Vagina (tissue), 2 donors: ENCODE measurements at regions not wholly inside any gene's neighbourhood (a gene's known extent, or its start where the extent isn't known, plus 50 kb on each side); places are given as distances from the start of the nearest gene placed in this dataset.

Source experiments
- POLR2A ChIP-seq, 2 donors: fragments of 450-650 bp; IDR thresholded peaks; one replicate each; pipeline ENCODE4 v1.6.1; 2017; ENCODE audit warnings: antibody characterized with exemption in 2 of 2, mild to moderate bottlenecking in 2 of 2, moderate library complexity in 2 of 2
- TF ChIP-seq, protein P1 (sequence below), 3 experiments: fragments of 450-650 bp in 2 of 3; fragments of 200-600 bp in 1 of 3; sonication (generic) in 1 of 3; IDR thresholded peaks; one replicate each; pipeline ENCODE4 v1.5.1; 2017 to 2019; ENCODE audit warnings: antibody characterized with exemption in 3 of 3, mild to moderate bottlenecking in 2 of 3, moderate library complexity in 2 of 3

DNA sequence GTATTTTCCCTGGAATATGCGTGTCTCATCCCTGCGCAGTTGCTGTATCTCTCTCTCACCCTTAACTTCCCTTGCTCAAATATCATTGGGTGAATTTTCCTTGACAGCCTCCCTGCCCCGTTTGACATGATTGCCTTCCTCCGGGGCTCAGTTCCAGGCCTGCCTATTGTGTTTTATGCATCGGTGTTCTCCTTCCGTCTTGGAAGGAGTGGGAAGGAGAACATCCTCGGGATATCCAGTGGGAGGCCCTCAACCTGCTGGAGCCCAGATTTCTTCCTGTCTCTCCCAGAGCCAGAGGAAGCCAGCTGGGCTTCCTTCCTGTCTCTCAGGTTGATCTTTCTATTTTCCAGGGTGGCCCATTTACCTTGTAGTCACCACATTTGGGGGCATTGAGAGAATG is 434.7 kb upstream of the HS6ST1 start:
- TF ChIP-seq, protein P1, sequence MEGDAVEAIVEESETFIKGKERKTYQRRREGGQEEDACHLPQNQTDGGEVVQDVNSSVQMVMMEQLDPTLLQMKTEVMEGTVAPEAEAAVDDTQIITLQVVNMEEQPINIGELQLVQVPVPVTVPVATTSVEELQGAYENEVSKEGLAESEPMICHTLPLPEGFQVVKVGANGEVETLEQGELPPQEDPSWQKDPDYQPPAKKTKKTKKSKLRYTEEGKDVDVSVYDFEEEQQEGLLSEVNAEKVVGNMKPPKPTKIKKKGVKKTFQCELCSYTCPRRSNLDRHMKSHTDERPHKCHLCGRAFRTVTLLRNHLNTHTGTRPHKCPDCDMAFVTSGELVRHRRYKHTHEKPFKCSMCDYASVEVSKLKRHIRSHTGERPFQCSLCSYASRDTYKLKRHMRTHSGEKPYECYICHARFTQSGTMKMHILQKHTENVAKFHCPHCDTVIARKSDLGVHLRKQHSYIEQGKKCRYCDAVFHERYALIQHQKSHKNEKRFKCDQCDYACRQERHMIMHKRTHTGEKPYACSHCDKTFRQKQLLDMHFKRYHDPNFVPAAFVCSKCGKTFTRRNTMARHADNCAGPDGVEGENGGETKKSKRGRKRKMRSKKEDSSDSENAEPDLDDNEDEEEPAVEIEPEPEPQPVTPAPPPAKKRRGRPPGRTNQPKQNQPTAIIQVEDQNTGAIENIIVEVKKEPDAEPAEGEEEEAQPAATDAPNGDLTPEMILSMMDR (IDR thresholded peaks at IDR 0.05) = no peak
- no peak for TF ChIP-seq POLR2A (IDR thresholded peaks at IDR 0.05)
